C4-2B (cell line): ENCODE measurements at regions not wholly inside any gene's neighbourhood (a gene's known extent, or its start where the extent isn't known, plus 50 kb on each side); places are given as distances from the start of the nearest gene placed in this dataset.
"Not testable (repeated sequence)": the region's sequence is repeated elsewhere in the genome, so short reads cannot be mapped to it uniquely, and the experiment has no call there.

Experiments
- H3K27ac ChIP-seq: fragments of 450-650 bp; 2 replicates; pipeline ENCODE4 v1.5.1; 2017
- CTCF ChIP-seq: fragments of 450-650 bp; conservative IDR thresholded peaks from 2 replicates; pipeline ENCODE4 v1.5.1; 2017; ENCODE audit warnings: mild to moderate bottlenecking
- ZFX ChIP-seq: fragments of 450-650 bp; IDR thresholded peaks from 2 replicates; pipeline ENCODE4 v1.6.1; 2017

DNA sequence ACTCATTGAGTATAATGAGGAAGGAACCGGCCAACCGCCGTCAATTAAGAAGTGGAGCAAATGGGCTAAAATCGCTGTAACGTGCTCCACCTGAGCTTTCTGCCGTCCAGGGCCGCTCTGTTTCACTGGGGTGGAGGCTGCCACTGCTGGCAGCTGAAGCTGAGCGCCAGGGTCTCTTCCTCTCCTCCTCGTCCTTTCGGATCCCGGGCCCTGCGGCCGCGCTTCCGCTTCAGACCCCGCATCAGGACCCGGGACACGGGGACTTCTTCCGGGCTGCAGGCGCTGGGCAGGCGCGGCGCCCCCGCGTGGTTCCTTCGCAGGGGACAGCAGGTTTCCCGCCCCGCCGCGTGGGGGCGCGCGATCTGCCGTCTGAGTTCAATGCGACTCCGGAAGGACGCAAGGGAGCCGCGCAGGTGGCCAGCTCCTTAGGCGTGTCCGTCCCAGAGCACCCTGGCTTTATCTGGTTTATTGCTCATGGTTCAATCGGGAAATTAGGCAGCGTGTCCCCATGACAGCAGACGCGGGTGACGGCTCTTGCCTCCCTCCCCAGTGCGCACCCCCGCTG is 519.8 kb downstream of the TRIML1 start:
- TF ChIP-seq ZFX (no peak), CTCF (peak; percentile 44)
- H3K27ac ChIP-seq: no peak overlapping the region

GRCh38 chr4:188660796-188661195 is 521.6 kb downstream of the TRIML1 start:
- TF ChIP-seq CTCF (no peak), ZFX (no peak)
- no peak overlapping the region for H3K27ac ChIP-seq

DNA sequence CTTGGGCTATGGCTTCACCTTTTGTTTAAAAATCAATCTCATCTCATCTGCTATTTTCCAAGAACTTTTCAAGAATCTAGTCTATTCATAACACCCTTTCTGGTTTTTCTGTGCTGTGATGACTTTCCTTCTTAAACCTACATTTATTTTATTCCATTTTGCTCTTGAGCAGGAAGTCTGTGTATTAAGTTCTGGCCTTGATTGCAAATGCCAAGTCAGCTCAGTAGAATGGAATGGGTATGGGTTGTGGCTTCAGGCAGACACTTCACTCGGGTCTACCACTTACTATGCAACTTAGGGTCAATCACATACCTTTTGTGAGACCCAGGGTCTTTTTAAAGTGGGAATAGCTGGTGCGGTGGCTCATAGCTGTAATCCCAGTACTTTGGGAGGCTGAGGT is 522.3 kb downstream of the TRIML1 start:
- no peak overlapping the region for H3K27ac ChIP-seq
- TF ChIP-seq ZFX (no peak), CTCF (no peak)

- H3K27ac ChIP-seq: no peak overlapping the region
- TF ChIP-seq CTCF (no peak), ZFX (no peak)
Observed at GRCh38 chr4:188663369-188663768, 524.1 kb downstream of the TRIML1 start.

- H3K27ac ChIP-seq: no peak overlapping the region
- no peak for TF ChIP-seq CTCF
- no peak for TF ChIP-seq ZFX
Observed at GRCh38 chr4:188665491-188666457, 526.5 kb downstream of the TRIML1 start.

DNA sequence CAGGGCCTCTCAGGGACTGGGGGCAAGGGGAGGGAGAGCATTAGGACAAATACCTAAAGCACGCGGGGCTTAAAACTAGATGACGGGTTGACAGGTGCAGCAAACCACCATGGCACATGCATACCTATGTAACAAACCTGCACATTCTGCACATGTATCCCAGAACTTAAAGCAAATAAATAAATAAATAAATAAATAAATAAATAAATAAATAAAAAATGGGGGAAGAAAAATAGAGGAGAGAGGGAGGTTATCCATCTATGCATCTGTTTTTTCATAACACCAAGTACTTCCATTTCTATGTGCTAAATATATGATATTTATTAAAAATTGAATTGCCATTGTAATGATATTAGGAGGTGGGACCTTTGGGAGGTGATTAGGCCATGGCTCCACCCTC is 539.5 kb downstream of the TRIML1 start:
- H3K27ac ChIP-seq: not testable (repeated sequence)

- TF ChIP-seq ZFX: no peak
- no peak for TF ChIP-seq CTCF
Observed at GRCh38 chr4:188680004-188680666, 540.9 kb downstream of the TRIML1 start.

More at GRCh38 chr4:188680004-188680666, 540.9 kb downstream of the TRIML1 start:
- H3K27ac ChIP-seq: no peak overlapping the region
